Smooth muscle cell (in vitro differentiated cells): ENCODE measurements at regions not wholly inside any gene's neighbourhood (a gene's known extent, or its start where the extent isn't known, plus 50 kb on each side); places are given as distances from the start of the nearest gene placed in this dataset.
A peak's percentile ranks its signal among the peaks of the same experiment; 100 is the strongest.

Source experiments
- DNase-seq: peaks from one replicate; lab custom pipeline; 2025; ENCODE audit not compliant: unreplicated experiment; lab: John Stamatoyannopoulos, UW
- H2AFZ ChIP-seq: fragments of 200-600 bp; sonication (generic); 2 replicates; pipeline ENCODE4 v1.6.0; 2016; ENCODE audit warnings: antibody characterized with exemption, low read depth, mild to moderate bottlenecking
- H3F3A ChIP-seq: fragments of 200-600 bp; sonication (generic); 2 replicates; pipeline ENCODE4 v1.6.0; 2017; ENCODE audit warnings: antibody characterized with exemption, low read depth
- H3K27ac ChIP-seq: fragments of 200-600 bp; sonication (generic); 2 replicates; pipeline ENCODE4 v1.5.1; 2016; ENCODE audit warnings: low read depth, mild to moderate bottlenecking
- H3K27me3 ChIP-seq: fragments of 200-600 bp; sonication (generic); 2 replicates; pipeline ENCODE4 v1.6.1; 2016; ENCODE audit warnings: low read depth, mild to moderate bottlenecking
- H3K36me3 ChIP-seq: fragments of 200-600 bp; sonication (generic); 2 replicates; pipeline ENCODE4 v1.5.1; 2016; ENCODE audit warnings: low read depth
- H3K4me1 ChIP-seq: fragments of 200-600 bp; sonication (generic); 2 replicates; pipeline ENCODE4 v1.5.1; 2016; ENCODE audit warnings: low read depth
- H3K4me2 ChIP-seq: fragments of 200-600 bp; sonication (generic); 2 replicates; pipeline ENCODE4 v1.6.0; 2016; ENCODE audit warnings: mild to moderate bottlenecking
- H3K4me3 ChIP-seq: fragments of 200-600 bp; sonication (generic); 2 replicates; pipeline ENCODE4 v1.5.1; 2016; ENCODE audit warnings: mild to moderate bottlenecking
- H3K79me2 ChIP-seq: fragments of 200-600 bp; sonication (generic); 2 replicates; pipeline ENCODE4 v1.6.0; 2016; ENCODE audit warnings: low read depth, mild to moderate bottlenecking
- H3K9ac ChIP-seq: fragments of 200-600 bp; sonication (generic); 2 replicates; pipeline ENCODE4 v1.6.0; 2016; ENCODE audit warnings: low read depth
- H3K9me3 ChIP-seq: fragments of 200-600 bp; sonication (generic); replicated peaks from 2 replicates; pipeline ENCODE4 v1.5.1; 2016; ENCODE audit warnings: low read depth
- H4K20me1 ChIP-seq: fragments of 200-600 bp; sonication (generic); 2 replicates; pipeline ENCODE4 v1.6.0; 2016; ENCODE audit warnings: low read depth
- CTCF ChIP-seq: fragments of 200-600 bp; sonication (generic); IDR thresholded peaks from 2 replicates; pipeline ENCODE4 v1.5.1; 2017; ENCODE audit warnings: borderline replicate concordance, mild to moderate bottlenecking, antibody characterized with exemption; ENCODE audit not compliant: insufficient read depth, poor library complexity, severe bottlenecking
- WGBS: methylation state at CpG from one replicate; pipeline ENCODE4 v1.1.7; 2016; ENCODE audit warnings: low lambda C conversion rate; 5-methylcytosine and 5-hydroxymethylcytosine counted together

- Histone ChIP-seq H3K27me3 (no peaks in the 10 kb centered on the region), H3K4me2 (no peak overlapping the region), H3F3A (no peaks in the 10 kb centered on the region), H4K20me1 (no peaks in the 10 kb centered on the region), H3K4me1 (no peaks in the 10 kb centered on the region), H3K9ac (no peak overlapping the region), H3K36me3 (no peaks in the 10 kb centered on the region), H3K27ac (no peak overlapping the region), H3K79me2 (no peaks in the 10 kb centered on the region), H3K9me3 (no peaks in the 10 kb centered on the region), H2AFZ (no peak overlapping the region), H3K4me3 (no peak overlapping the region)
- WGBS = 62% methylated on average over 4 of the region's 4 CpGs
- no peak for TF ChIP-seq CTCF
- no peak for DNase-seq
These were observed 190.3 kb downstream of the TRIML1 start for GRCh38 chr4:188329521-188329920.

GRCh38 chr4:188332265-188332664, 193.0 kb downstream of the TRIML1 start:
- Histone ChIP-seq H3F3A (no peaks in the 10 kb centered on the region), H3K9me3 (no peaks in the 10 kb centered on the region), H3K79me2 (no peaks in the 10 kb centered on the region), H3K36me3 (no peaks in the 10 kb centered on the region), H3K4me1 (no peaks in the 10 kb centered on the region), H2AFZ (peak overlapping the region; percentile 75), H3K27ac (no peak overlapping the region), H4K20me1 (no peaks in the 10 kb centered on the region), H3K9ac (no peak overlapping the region), H3K27me3 (no peaks in the 10 kb centered on the region), H3K4me3 (no peak overlapping the region), H3K4me2 (no peak overlapping the region)
- WGBS = 89% methylated on average over 2 of the region's 2 CpGs
- no peak for TF ChIP-seq CTCF
- no peak for DNase-seq

- Histone ChIP-seq H3K27ac (no peak overlapping the region), H3K4me2 (no peak overlapping the region), H3K36me3 (no peaks in the 10 kb centered on the region), H3K4me1 (no peaks in the 10 kb centered on the region), H3K4me3 (no peak overlapping the region), H3F3A (no peaks in the 10 kb centered on the region), H4K20me1 (no peaks in the 10 kb centered on the region), H3K27me3 (no peaks in the 10 kb centered on the region), H3K79me2 (no peaks in the 10 kb centered on the region), H2AFZ (no peak overlapping the region), H3K9me3 (no peaks in the 10 kb centered on the region), H3K9ac (no peak overlapping the region)
- DNase-seq = no peak
- no peak for TF ChIP-seq CTCF
- WGBS = 97% methylated on average over 22 of the region's 23 CpGs
These were observed 197.7 kb downstream of the TRIML1 start for GRCh38 chr4:188336891-188337290.

GRCh38 chr4:188341428-188341827, 202.2 kb downstream of the TRIML1 start:
- Histone ChIP-seq H4K20me1 (no peaks in the 10 kb centered on the region), H3K36me3 (no peaks in the 10 kb centered on the region), H3K4me1 (no peaks in the 10 kb centered on the region), H3K9ac (no peak overlapping the region), H3K9me3 (no peaks in the 10 kb centered on the region), H3K27me3 (no peaks in the 10 kb centered on the region), H3K79me2 (no peaks in the 10 kb centered on the region), H3F3A (no peaks in the 10 kb centered on the region), H2AFZ (no peak overlapping the region), H3K4me3 (no peak overlapping the region), H3K27ac (no peak overlapping the region), H3K4me2 (no peak overlapping the region)
- no peak for DNase-seq
- no peak for TF ChIP-seq CTCF
- WGBS = 86% methylated on average over 7 of the region's 7 CpGs
